HG03565 (cell line): ENCODE measurements at regions not wholly inside any gene's neighbourhood (a gene's known extent, or its start where the extent isn't known, plus 50 kb on each side); places are given as distances from the start of the nearest gene placed in this dataset.

Experiments used
- ATAC-seq: cut with Tn5 transposase; IDR thresholded peaks from one replicate; pipeline ENCODE4 v1.9.1; 2021; ENCODE audit warnings: mild to moderate bottlenecking, moderate library complexity; ENCODE audit not compliant: unreplicated experiment

- no peak for ATAC-seq
These were observed 349.1 kb downstream of the LIG4 start for GRCh38 chr13:107866032-107866940.

GRCh38 chr13:107865643-107866031 lies 349.7 kb downstream of the LIG4 start:
- no peak for ATAC-seq

- ATAC-seq, result no peak
These were observed 350.1 kb downstream of the LIG4 start for GRCh38 chr13:107865318-107865575.

- ATAC-seq, result no peak
These were observed 350.6 kb downstream of the LIG4 start for GRCh38 chr13:107864543-107865317.

- ATAC-seq, result no peak
These were observed 355.1 kb downstream of the LIG4 start for GRCh38 chr13:107860284-107860683.

- ATAC-seq, result no peak
These were observed 360.5 kb downstream of the LIG4 start for GRCh38 chr13:107854880-107855279.

GRCh38 chr13:107852072-107852471 lies 363.3 kb downstream of the LIG4 start:
- no peak for ATAC-seq

GRCh38 chr13:107851670-107852069 lies 363.7 kb downstream of the LIG4 start:
- no peak for ATAC-seq

GRCh38 chr13:107847406-107847805 lies 367.9 kb downstream of the LIG4 start:
- no peak for ATAC-seq

- no peak for ATAC-seq
These were observed 368.7 kb downstream of the LIG4 start for GRCh38 chr13:107846642-107847041.

GRCh38 chr13:107845911-107846310 lies 369.4 kb downstream of the LIG4 start:
- no peak for ATAC-seq

GRCh38 chr13:107843681-107844080 lies 371.7 kb downstream of the LIG4 start:
- no peak for ATAC-seq

GRCh38 chr13:107843281-107843680 lies 372.1 kb downstream of the LIG4 start:
- ATAC-seq, result no peak

GRCh38 chr13:107842562-107843180 lies 372.7 kb downstream of the LIG4 start:
- ATAC-seq, result no peak

- ATAC-seq, result no peak
These were observed 376.7 kb downstream of the LIG4 start for GRCh38 chr13:107838588-107839161.

- ATAC-seq, result no peak
These were observed 378.7 kb downstream of the LIG4 start for GRCh38 chr13:107836685-107837084.

GRCh38 chr13:107835339-107836018 lies 379.9 kb downstream of the LIG4 start:
- ATAC-seq, result peak; percentile 44

- no peak for ATAC-seq
These were observed 380.6 kb downstream of the LIG4 start for GRCh38 chr13:107834717-107835116.

- ATAC-seq, result no peak
These were observed 381.1 kb downstream of the LIG4 start for GRCh38 chr13:107834281-107834680.

GRCh38 chr13:107832500-107833100 lies 382.7 kb downstream of the LIG4 start:
- no peak for ATAC-seq
